VCaP (cell line): ENCODE measurements at regions not wholly inside any gene's neighbourhood (a gene's known extent, or its start where the extent isn't known, plus 50 kb on each side); places are given as distances from the start of the nearest gene placed in this dataset.
"Not testable (repeated sequence)": the region's sequence is repeated elsewhere in the genome, so short reads cannot be mapped to it uniquely, and the experiment has no call there.

ENCODE experiments used
- H3K27ac ChIP-seq: fragments of 450-650 bp; 2 replicates; pipeline ENCODE4 v1.5.1; 2017
- CTCF ChIP-seq: fragments of 450-650 bp; conservative IDR thresholded peaks from 2 replicates; pipeline ENCODE4 v1.5.1; 2017; ENCODE audit warnings: mild to moderate bottlenecking, moderate library complexity

- TF ChIP-seq CTCF: no peak
Measured at GRCh38 chr2:210730672-210731071, 174.3 kb downstream of the CPS1 start.

GRCh38 chr2:210746826-210747225 is 190.4 kb downstream of the CPS1 start:
- not testable (repeated sequence) for H3K27ac ChIP-seq

More at GRCh38 chr2:210730672-210731071, 174.3 kb downstream of the CPS1 start:
- no peak overlapping the region for H3K27ac ChIP-seq

- TF ChIP-seq CTCF: no peak
- no peak overlapping the region for H3K27ac ChIP-seq
Measured at GRCh38 chr2:210752532-210752931, 196.1 kb downstream of the CPS1 start.

- TF ChIP-seq CTCF: no peak
- no peak overlapping the region for H3K27ac ChIP-seq
Measured at GRCh38 chr2:210753386-210753785, 197.0 kb downstream of the CPS1 start.

DNA sequence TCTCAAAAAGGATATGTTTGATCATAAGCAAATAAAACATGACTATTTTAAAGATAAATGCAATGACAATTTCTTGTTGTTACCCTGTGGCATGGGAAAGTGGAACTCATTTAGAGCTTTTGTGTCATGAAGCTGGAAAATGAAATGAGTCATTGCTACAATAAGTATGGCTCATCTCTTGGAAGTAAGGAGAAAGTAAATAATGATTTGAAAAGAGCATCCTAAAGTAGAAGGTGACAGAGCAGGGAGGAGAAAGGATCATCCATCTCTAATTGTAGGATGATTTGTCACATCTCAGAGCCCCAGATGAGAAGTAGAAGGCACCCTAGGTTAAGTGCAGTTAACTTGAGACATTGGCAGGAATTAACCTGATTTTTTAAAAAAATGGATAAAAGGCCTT is 200.5 kb downstream of the CPS1 start:
- TF ChIP-seq CTCF: no peak
- no peak overlapping the region for H3K27ac ChIP-seq

DNA sequence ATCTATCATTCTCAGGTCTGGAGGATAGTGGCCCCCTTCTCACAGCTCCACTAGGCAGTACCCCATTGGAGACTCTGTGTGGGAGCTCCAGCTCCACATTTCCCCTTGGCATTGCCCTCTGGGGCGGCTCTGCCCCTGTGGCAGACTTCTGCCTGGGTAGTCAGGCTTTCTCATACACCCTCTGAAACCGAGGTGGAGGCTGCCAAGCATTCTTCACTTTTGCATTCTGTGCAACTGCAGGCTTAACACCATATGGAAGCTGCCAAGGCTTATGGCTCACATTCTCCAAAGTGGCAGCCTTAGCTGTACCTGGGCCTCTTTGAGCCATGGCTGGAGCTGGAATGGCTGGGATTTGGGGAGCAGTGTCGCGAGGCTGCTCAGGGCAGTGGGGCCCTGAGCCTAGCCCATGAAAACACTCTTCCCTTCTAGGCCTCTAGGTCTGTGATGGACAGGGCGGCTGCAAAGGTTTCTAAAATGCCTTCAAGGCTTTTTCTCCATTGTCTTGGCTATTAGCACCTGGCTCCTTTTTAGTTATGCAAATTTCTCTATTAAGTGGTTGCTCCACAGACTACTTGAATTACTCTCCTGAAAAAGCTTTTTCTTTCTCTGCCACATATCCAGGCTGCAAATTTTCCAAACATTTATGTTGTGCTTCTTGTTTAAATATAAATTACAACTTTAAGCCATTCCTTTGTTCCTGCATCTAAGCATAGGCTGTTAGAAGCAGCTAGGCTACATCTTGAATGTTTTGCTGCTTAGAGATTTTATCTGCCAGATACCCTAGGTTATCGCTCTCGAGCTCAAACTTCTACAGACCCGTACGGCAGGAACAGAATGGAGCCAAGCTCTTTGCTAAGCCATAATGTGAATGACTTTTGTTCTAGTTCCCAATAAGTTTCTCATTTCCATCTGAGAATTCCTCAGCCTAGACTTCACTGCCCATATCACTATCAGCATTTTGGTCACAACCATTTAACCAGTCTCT is 206.5 kb downstream of the CPS1 start:
- no peak for TF ChIP-seq CTCF
- no peak overlapping the region for H3K27ac ChIP-seq

- H3K27ac ChIP-seq: no peak overlapping the region
- TF ChIP-seq CTCF: no peak
Measured at GRCh38 chr2:210768329-210768910, 212.0 kb downstream of the CPS1 start.

- no peak for TF ChIP-seq CTCF
- H3K27ac ChIP-seq: no peak overlapping the region
Measured at GRCh38 chr2:210776756-210777155, 220.4 kb downstream of the CPS1 start.
